Smooth muscle cell of the brain vasculature (primary cell): ENCODE measurements at regions not wholly inside any gene's neighbourhood (a gene's known extent, or its start where the extent isn't known, plus 50 kb on each side); places are given as distances from the start of the nearest gene placed in this dataset.

Experiments
- DNase-seq: peaks from one replicate; pipeline ENCODE4 v3.0.0-alpha.2; 2012; ENCODE audit warnings: low read depth, low spot score

GRCh38 chr3:24838533-24838932 is 343.9 kb upstream of the THRB start:
- no peak for DNase-seq

- DNase-seq, result no peak
These were observed 349.3 kb upstream of the THRB start for GRCh38 chr3:24843955-24844354.

GRCh38 chr3:24845524-24846155 is 351.0 kb upstream of the THRB start:
- DNase-seq, result no peak

- no peak for DNase-seq
These were observed 351.7 kb upstream of the THRB start for GRCh38 chr3:24846286-24846860.

- DNase-seq, result no peak
These were observed 355.6 kb upstream of the THRB start for GRCh38 chr3:24850245-24850644.

GRCh38 chr3:24853685-24854490 is 359.2 kb upstream of the THRB start:
- no peak for DNase-seq

- DNase-seq, result no peak
These were observed 360.1 kb upstream of the THRB start for GRCh38 chr3:24854748-24855147.

- DNase-seq, result no peak
These were observed 363.3 kb upstream of the THRB start for GRCh38 chr3:24857945-24858344.

GRCh38 chr3:24863215-24863614 is 368.6 kb upstream of the THRB start:
- no peak for DNase-seq

GRCh38 chr3:24867783-24868182 is 373.1 kb upstream of the THRB start:
- no peak for DNase-seq

GRCh38 chr3:24881239-24881638 is 386.6 kb upstream of the THRB start:
- no peak for DNase-seq

- no peak for DNase-seq
These were observed 391.9 kb upstream of the THRB start for GRCh38 chr3:24886501-24886900.

- no peak for DNase-seq
These were observed 395.4 kb upstream of the THRB start for GRCh38 chr3:24890012-24890411.

GRCh38 chr3:24899373-24899772 is 404.7 kb upstream of the THRB start:
- DNase-seq, result no peak

GRCh38 chr3:24899901-24900603 is 405.4 kb upstream of the THRB start:
- no peak for DNase-seq

GRCh38 chr3:24905266-24905665 is 410.6 kb upstream of the THRB start:
- DNase-seq, result no peak

- DNase-seq, result no peak
These were observed 412.5 kb upstream of the THRB start for GRCh38 chr3:24907106-24907505.

- no peak for DNase-seq
These were observed 416.4 kb upstream of the THRB start for GRCh38 chr3:24911076-24911475.

GRCh38 chr3:24915639-24916038 is 421.0 kb upstream of the THRB start:
- DNase-seq, result no peak

- DNase-seq, result no peak
These were observed 423.3 kb upstream of the THRB start for GRCh38 chr3:24917908-24918307.

GRCh38 chr3:24923570-24923969 is 428.9 kb upstream of the THRB start:
- DNase-seq, result no peak

GRCh38 chr3:24929521-24929920 is 434.9 kb upstream of the THRB start:
- no peak for DNase-seq
